Tibial nerve (tissue), 4 donors: ENCODE measurements at regions not wholly inside any gene's neighbourhood (a gene's known extent, or its start where the extent isn't known, plus 50 kb on each side); places are given as distances from the start of the nearest gene placed in this dataset.

Source experiments
- DNase-seq, 2 donors: peaks; one replicate each; pipeline ENCODE4 v3.0.0-alpha.2; 2019; ENCODE audit warnings: low spot score in 2 of 2
- H3K27ac ChIP-seq, 4 donors: fragments of 200-600 bp; sonication (generic) in 3 of 4; one replicate each; pipeline ENCODE4 v1.5.1; 2017 to 2019; ENCODE audit warnings: mild to moderate bottlenecking in 1 of 4
- H3K27me3 ChIP-seq, 2 donors: fragments of 200-600 bp; sonication (generic) in 1 of 2; one replicate each; pipeline versions ENCODE4 v1.5.1 to v1.6.0; 2017 to 2019
- H3K36me3 ChIP-seq, 3 donors: fragments of 200-600 bp; sonication (generic); one replicate each; pipeline ENCODE4 v1.5.1; 2018 to 2019
- H3K4me1 ChIP-seq, 4 donors: fragments of 200-600 bp; sonication (generic) in 3 of 4; one replicate each; pipeline ENCODE4 v1.5.1; 2017 to 2019
- H3K4me3 ChIP-seq, 4 donors: fragments of 200-600 bp; sonication (generic) in 3 of 4; one replicate each; pipeline ENCODE4 v1.5.1; 2017 to 2019; ENCODE audit warnings: mild to moderate bottlenecking in 1 of 4, moderate library complexity in 1 of 4
- H3K9me3 ChIP-seq, 4 donors: fragments of 200-600 bp; sonication (generic) in 3 of 4; one replicate each; pipeline ENCODE4 v1.5.1; 2017 to 2019
- CTCF ChIP-seq, 5 experiments: fragments of 200-600 bp in 3 of 5; fragments of 450-650 bp in 2 of 5; sonication (generic) in 3 of 5; IDR thresholded peaks; one replicate each; pipeline ENCODE4 v1.5.1; 2016 to 2019; ENCODE audit warnings: antibody characterized with exemption in 5 of 5, mild to moderate bottlenecking in 3 of 5, moderate library complexity in 2 of 5
- EP300 ChIP-seq, 2 donors: sonication (generic); formaldehyde crosslinking; IDR thresholded peaks; one replicate each; pipeline ENCODE4 v1.6.1; 2017; ENCODE audit warnings: antibody characterized with exemption in 2 of 2, mild to moderate bottlenecking in 1 of 2
- POLR2A ChIP-seq, 2 donors: fragments of 450-650 bp; IDR thresholded peaks; one replicate each; pipeline ENCODE4 v1.6.1; 2017; ENCODE audit warnings: antibody characterized with exemption in 2 of 2, mild to moderate bottlenecking in 2 of 2, moderate library complexity in 2 of 2
- WGBS, 2 donors: methylation state at CpG; one replicate each; pipeline ENCODE4 v1.1.5; 2018; 5-methylcytosine and 5-hydroxymethylcytosine counted together

- Histone ChIP-seq H3K4me3 (no peak overlapping the region), H3K9me3 (no peaks in the 10 kb centered on the region), H3K36me3 (no peaks in the 10 kb centered on the region), H3K27me3 (no peaks in the 10 kb centered on the region), H3K4me1 (peaks cover 0 to 44% (median 10%) of the 10 kb centered on the region in 4 donors), H3K27ac (peak overlapping the region in 2 of 4 donors; percentile 24 to 28)
- no peak for DNase-seq
- 82 to 84% methylated on average over 6 of the region's 6 CpGs for WGBS, 2 donors
- no peak for TF ChIP-seq POLR2A (IDR thresholded peaks at IDR 0.05)
- TF ChIP-seq EP300 (IDR thresholded peaks at IDR 0.05), result no peak
- TF ChIP-seq CTCF (IDR thresholded peaks at IDR 0.05), result no peak
Observed at GRCh38 chr22:46029574-46030200, 52.7 kb upstream of the WNT7B start.

GRCh38 chr22:46030231-46030880, 53.4 kb upstream of the WNT7B start:
- H3K36me3 ChIP-seq, result no peaks in the 10 kb centered on the region
- 68 to 81% methylated on average over 6 to 11 of the region's 11 CpGs for WGBS, 2 donors
- H3K27ac ChIP-seq, result peak overlapping the region in 1 of 4 donors; percentile 11
- no peaks in the 10 kb centered on the region for H3K9me3 ChIP-seq
- peaks cover 0 to 51% (median 15%) of the 10 kb centered on the region in 4 donors for H3K4me1 ChIP-seq
- DNase-seq, result no peak
- no peak overlapping the region for H3K4me3 ChIP-seq
- no peaks in the 10 kb centered on the region for H3K27me3 ChIP-seq
- TF ChIP-seq CTCF (IDR thresholded peaks at IDR 0.05) (no peak), POLR2A (IDR thresholded peaks at IDR 0.05) (no peak), EP300 (IDR thresholded peaks at IDR 0.05) (no peak)

GRCh38 chr22:46031066-46031465, 54.1 kb upstream of the WNT7B start:
- WGBS, 2 donors, result 92 to 93% methylated on average over 12 to 13 of the region's 13 CpGs
- no peaks in the 10 kb centered on the region for H3K27me3 ChIP-seq

GRCh38 chr22:46031557-46031956, 54.6 kb upstream of the WNT7B start:
- no peaks in the 10 kb centered on the region for H3K36me3 ChIP-seq
- no peak overlapping the region for H3K4me3 ChIP-seq
- H3K27ac ChIP-seq, result peak overlapping the region in 3 of 4 donors; percentile 7 to 86 (median 63)
- H3K9me3 ChIP-seq, result no peaks in the 10 kb centered on the region
- H3K4me1 ChIP-seq, result peaks cover 0 to 51% (median 16%) of the 10 kb centered on the region in 4 donors
- no peak for TF ChIP-seq POLR2A (IDR thresholded peaks at IDR 0.05)
- TF ChIP-seq EP300 (IDR thresholded peaks at IDR 0.05), result no peak
- no peak for TF ChIP-seq CTCF (IDR thresholded peaks at IDR 0.05)
- 83 to 87% methylated on average over 2 of the region's 2 CpGs for WGBS, 2 donors
- no peaks in the 10 kb centered on the region for H3K27me3 ChIP-seq
- DNase-seq, result no peak

More at GRCh38 chr22:46031066-46031465, 54.1 kb upstream of the WNT7B start:
- Histone ChIP-seq H3K27ac (peak overlapping the region in 1 of 4 donors; percentile 11), H3K4me1 (peaks cover 0 to 51% (median 15%) of the 10 kb centered on the region in 4 donors), H3K36me3 (no peaks in the 10 kb centered on the region), H3K9me3 (no peaks in the 10 kb centered on the region), H3K4me3 (no peak overlapping the region)
- TF ChIP-seq EP300 (IDR thresholded peaks at IDR 0.05) (no peak), POLR2A (IDR thresholded peaks at IDR 0.05) (no peak), CTCF (IDR thresholded peaks at IDR 0.05) (no peak)
- DNase-seq, result no peak
